ENCODE measurements at regions not wholly inside any gene's neighbourhood (a gene's known extent, or its start where the extent isn't known, plus 50 kb on each side); places are given as distances from the start of the nearest gene placed in this dataset.

DNA sequence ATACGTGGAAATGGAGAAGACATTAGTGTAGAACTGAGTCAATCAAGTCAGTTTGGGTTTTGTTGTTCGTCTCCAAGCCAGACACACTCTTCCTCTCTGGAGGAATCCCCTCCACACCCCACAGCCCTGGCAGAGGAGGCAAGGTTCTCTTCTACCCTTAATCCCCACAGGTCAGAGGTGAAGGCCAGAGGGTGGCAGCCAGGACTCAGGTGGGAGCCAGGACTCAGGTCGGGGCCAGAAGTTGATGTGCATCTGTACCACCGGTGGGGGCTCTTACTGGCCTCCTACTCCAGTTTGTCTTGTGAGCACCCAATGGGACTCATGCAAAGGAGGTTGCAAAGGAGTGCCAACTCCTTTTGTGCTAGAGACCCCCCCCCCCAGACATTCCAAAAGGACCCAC is 126.4 kb downstream of the TBXT start:
- TF ChIP-seq, protein P1, sequence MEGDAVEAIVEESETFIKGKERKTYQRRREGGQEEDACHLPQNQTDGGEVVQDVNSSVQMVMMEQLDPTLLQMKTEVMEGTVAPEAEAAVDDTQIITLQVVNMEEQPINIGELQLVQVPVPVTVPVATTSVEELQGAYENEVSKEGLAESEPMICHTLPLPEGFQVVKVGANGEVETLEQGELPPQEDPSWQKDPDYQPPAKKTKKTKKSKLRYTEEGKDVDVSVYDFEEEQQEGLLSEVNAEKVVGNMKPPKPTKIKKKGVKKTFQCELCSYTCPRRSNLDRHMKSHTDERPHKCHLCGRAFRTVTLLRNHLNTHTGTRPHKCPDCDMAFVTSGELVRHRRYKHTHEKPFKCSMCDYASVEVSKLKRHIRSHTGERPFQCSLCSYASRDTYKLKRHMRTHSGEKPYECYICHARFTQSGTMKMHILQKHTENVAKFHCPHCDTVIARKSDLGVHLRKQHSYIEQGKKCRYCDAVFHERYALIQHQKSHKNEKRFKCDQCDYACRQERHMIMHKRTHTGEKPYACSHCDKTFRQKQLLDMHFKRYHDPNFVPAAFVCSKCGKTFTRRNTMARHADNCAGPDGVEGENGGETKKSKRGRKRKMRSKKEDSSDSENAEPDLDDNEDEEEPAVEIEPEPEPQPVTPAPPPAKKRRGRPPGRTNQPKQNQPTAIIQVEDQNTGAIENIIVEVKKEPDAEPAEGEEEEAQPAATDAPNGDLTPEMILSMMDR (IDR thresholded peaks at IDR 0.05; ENCODE audit: low read length): no peak
- TF ChIP-seq EZH2 (optimal IDR thresholded peaks at IDR 0.05; ENCODE audit: low read depth, low read length): no peak
- TF ChIP-seq EZH2phosphoT487 (IDR thresholded peaks at IDR 0.05; ENCODE audit: low read length): no peak

Data from MM.1S (cell line).